Activated CD4-positive, alpha-beta memory T cell treated with anti-CD3 and anti-CD28 coated beads for 36 hours (primary cell): ENCODE measurements at regions not wholly inside any gene's neighbourhood (a gene's known extent, or its start where the extent isn't known, plus 50 kb on each side); places are given as distances from the start of the nearest gene placed in this dataset.

Experiments
- CTCF ChIA-PET: fragments of 350-600 bp; sonication (Branson Sonifier 250); formaldehyde crosslinking; loops from one replicate; lab custom pipeline; 2021; ENCODE audit warnings: antibody characterized with exemption, inconsistent platforms; lab: Charles Lee
- POLR2A ChIA-PET: fragments of 350-600 bp; sonication (Branson Sonifier 250); formaldehyde crosslinking; loops from one replicate; lab custom pipeline; 2021; ENCODE audit warnings: antibody characterized with exemption; lab: Charles Lee
- DNase-seq: peaks from one replicate; pipeline ENCODE4 v3.0.0-alpha.2; 2020
- H3K27ac Mint-ChIP-seq: one replicate; pipeline ENCODE4 v1.8.0; 2021; ENCODE audit warnings: mixed read lengths
- H3K27me3 Mint-ChIP-seq: one replicate; pipeline ENCODE4 v1.8.0; 2021; ENCODE audit warnings: mixed read lengths
- H3K36me3 Mint-ChIP-seq: one replicate; pipeline ENCODE4 v1.8.0; 2021; ENCODE audit warnings: mixed read lengths
- H3K4me1 Mint-ChIP-seq: one replicate; pipeline ENCODE4 v1.8.0; 2021; ENCODE audit warnings: low read depth, mixed read lengths
- H3K4me3 Mint-ChIP-seq: one replicate; pipeline ENCODE4 v1.8.0; 2021; ENCODE audit warnings: mild to moderate bottlenecking, mixed read lengths
- H3K9me3 Mint-ChIP-seq: one replicate; pipeline ENCODE4 v1.8.0; 2021; ENCODE audit warnings: mixed read lengths
- intact Hi-C: fragments of 100-400 bp; cut with micrococcal nuclease; formaldehyde crosslinking; loops from one replicate; pipeline ENCODE4 v1.15.1; 2023

DNA sequence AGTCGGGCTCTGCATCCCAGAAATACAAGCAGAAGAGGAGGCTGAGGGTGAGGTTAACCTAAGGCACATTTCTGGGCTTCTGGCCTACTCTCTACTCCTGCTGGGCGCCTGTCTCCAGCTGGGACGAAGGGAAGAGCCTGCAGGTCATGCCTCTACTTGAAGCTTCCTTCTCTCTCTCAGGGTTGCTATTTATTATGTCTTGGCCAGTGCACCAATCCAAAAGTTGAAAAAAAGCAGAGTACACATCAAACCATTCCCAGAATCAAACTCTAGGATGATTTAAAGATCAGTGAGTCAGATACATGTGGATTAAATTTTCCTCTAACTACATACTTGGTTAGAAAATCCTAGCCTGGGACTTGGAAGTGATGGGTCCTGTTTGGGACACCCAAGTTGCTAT lies 60.2 kb upstream of the CDON start:
- no peaks in the 10 kb centered on the region for H3K4me1 Mint-ChIP-seq
- no peak overlapping the region for H3K27ac Mint-ChIP-seq
- H3K4me3 Mint-ChIP-seq, result no peak overlapping the region
- H3K36me3 Mint-ChIP-seq, result no peaks in the 10 kb centered on the region
- no peaks in the 10 kb centered on the region for H3K9me3 Mint-ChIP-seq
- intact Hi-C loops, result loop anchor here (5.0 kb wide), 1 partner anchor 181 kb away; no protein-coding TSS in a partner anchor
- CTCF ChIA-PET, result interaction anchor here (0.7 kb wide), 1 partner anchor 358 kb away, joined by 3 read pairs; no protein-coding TSS in a partner anchor
- DNase-seq, result no peak
- POLR2A ChIA-PET, result interaction anchor here (0.5 kb wide), 1 partner anchor 242 kb away, joined by 3 read pairs; no protein-coding TSS in a partner anchor
- H3K27me3 Mint-ChIP-seq, result no peaks in the 10 kb centered on the region

DNA sequence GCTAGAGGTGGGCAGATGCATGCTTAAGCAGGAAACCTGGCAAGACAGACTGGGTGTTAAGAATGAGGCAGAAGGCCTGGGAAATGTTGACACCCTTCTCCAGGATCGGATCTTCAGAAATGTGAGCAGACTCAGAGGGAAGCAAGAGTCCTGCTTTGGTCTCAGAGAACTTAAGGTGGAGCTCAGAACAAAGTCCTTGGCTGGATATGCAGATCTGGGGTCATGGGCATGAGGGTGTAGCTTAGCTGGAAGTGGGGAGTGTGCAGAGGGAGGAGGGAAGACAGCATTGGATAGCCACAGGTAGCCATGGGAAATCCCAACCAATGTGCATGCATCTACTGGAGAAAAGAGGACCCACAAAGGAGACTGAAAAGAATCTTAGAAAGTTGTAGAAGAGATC lies 58.6 kb upstream of the CDON start:
- POLR2A ChIA-PET, result no interaction called here
- intact Hi-C loops, result loop anchor here (5.0 kb wide), 1 partner anchor 179 kb away; no protein-coding TSS in a partner anchor
- no peaks in the 10 kb centered on the region for H3K9me3 Mint-ChIP-seq

DNA sequence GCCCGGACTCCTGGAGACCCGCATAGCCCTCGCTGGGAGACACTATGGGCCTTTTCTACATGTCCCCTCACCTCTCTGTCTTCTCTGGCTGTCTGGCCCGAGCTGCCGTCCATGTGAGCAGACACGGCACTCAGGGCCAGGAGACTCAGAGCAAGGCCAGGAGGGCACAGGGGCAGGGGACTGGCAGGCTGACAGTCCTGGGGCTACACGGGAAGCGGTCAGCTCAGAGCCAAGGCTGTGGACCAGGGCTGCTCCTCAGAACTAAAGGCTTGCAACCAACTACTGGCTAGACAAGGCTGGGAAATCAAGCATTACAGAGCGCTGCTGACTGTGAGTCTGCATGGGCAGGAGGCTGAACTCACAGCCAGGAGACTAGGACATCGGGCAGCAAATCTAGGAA lies 56.1 kb upstream of the CDON start:
- CTCF ChIA-PET, result no interaction called here
- no peak for DNase-seq

More for the DNA sequence above, 58.6 kb upstream of the CDON start:
- H3K4me3 Mint-ChIP-seq, result no peak overlapping the region
- H3K4me1 Mint-ChIP-seq, result no peaks in the 10 kb centered on the region
- CTCF ChIA-PET, result interaction anchor here (0.6 kb wide), 1 partner anchor 106 kb away, joined by 5 read pairs; no protein-coding TSS in a partner anchor
- no peaks in the 10 kb centered on the region for H3K36me3 Mint-ChIP-seq
- no peaks in the 10 kb centered on the region for H3K27me3 Mint-ChIP-seq
- H3K27ac Mint-ChIP-seq, result no peak overlapping the region
- no peak for DNase-seq

GRCh38 chr11:126115816-126116331 lies 53.2 kb upstream of the CDON start:
- no peak overlapping the region for H3K27ac Mint-ChIP-seq
- H3K4me1 Mint-ChIP-seq, result no peaks in the 10 kb centered on the region
- no peak for DNase-seq
- no peak overlapping the region for H3K4me3 Mint-ChIP-seq
- intact Hi-C loops, result no loop called here
- CTCF ChIA-PET, result no interaction called here
- no peaks in the 10 kb centered on the region for H3K9me3 Mint-ChIP-seq
- H3K27me3 Mint-ChIP-seq, result no peaks in the 10 kb centered on the region
- POLR2A ChIA-PET, result no interaction called here
- H3K36me3 Mint-ChIP-seq, result no peaks in the 10 kb centered on the region

More for the DNA sequence above, 56.1 kb upstream of the CDON start:
- Mint-ChIP-seq H3K27ac (no peak overlapping the region), H3K4me3 (no peak overlapping the region), H3K27me3 (no peaks in the 10 kb centered on the region), H3K36me3 (no peaks in the 10 kb centered on the region), H3K4me1 (no peaks in the 10 kb centered on the region), H3K9me3 (no peaks in the 10 kb centered on the region)
- intact Hi-C loops, result no loop called here
- POLR2A ChIA-PET, result interaction anchor here (0.6 kb wide), 1 partner anchor 175 kb away, joined by 3 read pairs; no protein-coding TSS in a partner anchor

DNA sequence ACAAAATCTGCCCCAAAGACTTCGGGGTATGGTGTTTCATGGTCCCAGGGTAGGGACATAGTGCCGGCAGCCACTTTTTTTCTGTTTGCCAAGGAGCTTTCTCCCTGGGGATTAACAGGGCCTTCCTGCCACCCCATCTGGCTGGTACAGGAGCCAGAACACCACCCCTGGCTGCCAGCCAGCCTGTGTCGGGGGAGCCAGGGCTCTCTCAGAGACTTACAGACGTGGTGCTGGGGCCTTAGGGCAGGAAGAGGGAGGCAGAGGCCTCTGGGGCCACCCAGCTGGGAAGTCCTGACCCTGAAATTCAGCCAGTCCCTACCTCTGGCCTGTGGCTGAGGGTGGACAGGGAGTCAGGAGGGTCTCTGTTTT lies 52.4 kb upstream of the CDON start:
- H3K27ac Mint-ChIP-seq, result no peak overlapping the region
- ChIA-PET CTCF (no interaction called here), POLR2A (no interaction called here)
- no peaks in the 10 kb centered on the region for H3K36me3 Mint-ChIP-seq
- peaks cover 4% of the 10 kb centered on the region for H3K4me1 Mint-ChIP-seq
- H3K27me3 Mint-ChIP-seq, result no peaks in the 10 kb centered on the region
- intact Hi-C loops, result no loop called here
- no peak for DNase-seq
- H3K4me3 Mint-ChIP-seq, result no peak overlapping the region
- no peaks in the 10 kb centered on the region for H3K9me3 Mint-ChIP-seq

GRCh38 chr11:126114486-126115126 lies 51.9 kb upstream of the CDON start:
- Mint-ChIP-seq H3K36me3 (no peaks in the 10 kb centered on the region), H3K27me3 (no peaks in the 10 kb centered on the region), H3K27ac (no peak overlapping the region), H3K9me3 (no peaks in the 10 kb centered on the region), H3K4me1 (peaks cover 4% of the 10 kb centered on the region), H3K4me3 (no peak overlapping the region)
- intact Hi-C loops, result no loop called here
- POLR2A ChIA-PET, result no interaction called here
- CTCF ChIA-PET, result interaction anchor here (1.0 kb wide), 1 partner anchor 25 kb away, joined by 3 read pairs; no protein-coding TSS in a partner anchor
- no peak for DNase-seq

DNA sequence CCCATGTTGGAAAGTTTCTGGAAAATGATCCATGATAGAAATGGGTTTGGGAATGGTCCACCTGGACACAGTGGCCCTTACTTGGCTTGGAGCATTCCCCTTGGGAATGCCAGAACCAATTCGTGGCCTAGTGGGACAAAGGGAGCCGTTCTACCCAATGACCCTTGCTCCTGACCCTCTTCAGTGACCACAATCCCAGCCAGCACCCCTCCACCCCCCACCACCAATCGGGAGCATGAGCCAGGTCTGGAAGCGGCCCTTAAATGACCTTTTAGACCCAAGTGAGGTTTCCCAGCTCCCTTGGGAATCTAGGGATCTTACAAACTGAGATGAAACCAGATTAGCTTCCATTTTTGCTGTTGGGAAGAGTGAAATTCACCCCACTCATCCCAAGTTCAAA lies 51.3 kb upstream of the CDON start:
- intact Hi-C loops, result no loop called here
- no peaks in the 10 kb centered on the region for H3K9me3 Mint-ChIP-seq
- POLR2A ChIA-PET, result no interaction called here

GRCh38 chr11:126113515-126113957 lies 50.9 kb upstream of the CDON start:
- Mint-ChIP-seq H3K36me3 (no peaks in the 10 kb centered on the region), H3K27me3 (no peaks in the 10 kb centered on the region), H3K27ac (no peak overlapping the region), H3K4me3 (no peak overlapping the region), H3K4me1 (peaks cover 4% of the 10 kb centered on the region), H3K9me3 (no peaks in the 10 kb centered on the region)
- no peak for DNase-seq
- intact Hi-C loops, result no loop called here
- ChIA-PET POLR2A (no interaction called here), CTCF (interaction anchor here (1.0 kb wide), 1 partner anchor 24 kb away, joined by 3 read pairs; no protein-coding TSS in a partner anchor)

More for the DNA sequence above, 51.3 kb upstream of the CDON start:
- H3K27me3 Mint-ChIP-seq, result no peaks in the 10 kb centered on the region
- CTCF ChIA-PET, result interaction anchor here (1.0 kb wide), 1 partner anchor 24 kb away, joined by 3 read pairs; no protein-coding TSS in a partner anchor
- H3K4me3 Mint-ChIP-seq, result no peak overlapping the region
- H3K27ac Mint-ChIP-seq, result no peak overlapping the region
- no peak for DNase-seq
- peaks cover 4% of the 10 kb centered on the region for H3K4me1 Mint-ChIP-seq
- H3K36me3 Mint-ChIP-seq, result no peaks in the 10 kb centered on the region

DNA sequence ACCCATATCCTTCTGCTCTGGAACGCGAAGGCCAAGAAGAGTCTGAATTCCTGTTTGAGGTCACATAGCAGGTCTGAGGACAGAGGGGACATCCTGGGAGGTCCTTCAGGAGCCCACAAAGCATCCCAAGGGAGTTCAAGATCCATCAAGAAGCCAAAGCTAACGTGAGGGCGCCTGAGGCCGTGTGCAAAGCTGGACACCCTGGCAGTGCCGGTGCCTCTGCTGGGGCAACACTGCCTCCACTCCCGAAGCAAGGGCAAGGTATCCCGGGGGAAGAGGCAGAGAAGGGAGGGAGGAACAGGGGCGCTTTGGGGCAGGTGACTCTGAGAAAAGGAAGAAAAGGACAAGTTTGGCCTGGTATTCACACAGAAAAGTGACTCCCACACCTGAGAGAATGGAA lies 50.3 kb upstream of the CDON start:
- Mint-ChIP-seq H3K4me3 (no peak overlapping the region), H3K9me3 (no peaks in the 10 kb centered on the region), H3K27me3 (no peaks in the 10 kb centered on the region), H3K36me3 (no peaks in the 10 kb centered on the region), H3K4me1 (peaks cover 4% of the 10 kb centered on the region), H3K27ac (no peak overlapping the region)
- intact Hi-C loops, result no loop called here
- ChIA-PET POLR2A (no interaction called here), CTCF (no interaction called here)
- no peak for DNase-seq

DNA sequence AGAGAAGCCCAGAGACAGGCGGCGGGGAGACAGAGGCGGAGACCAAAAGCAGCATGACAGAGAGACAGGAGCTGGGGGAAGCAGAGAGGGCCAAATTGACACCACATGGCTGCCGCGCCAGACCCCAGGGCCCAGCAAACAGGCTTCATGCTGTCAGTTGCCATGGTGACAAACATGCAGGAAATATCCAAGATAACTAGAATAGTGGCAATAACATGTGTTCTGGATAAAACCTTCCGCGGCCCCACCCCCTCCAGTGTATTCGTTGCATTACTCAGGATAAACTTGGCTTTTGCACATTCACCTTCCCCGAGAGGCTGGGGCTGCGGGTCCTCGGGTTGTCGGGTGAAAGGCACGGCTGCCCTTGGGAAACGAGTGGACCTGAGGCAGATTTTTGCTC lies 49.9 kb upstream of the CDON start:
- no peak overlapping the region for H3K4me3 Mint-ChIP-seq
- intact Hi-C loops, result no loop called here
- no peaks in the 10 kb centered on the region for H3K27me3 Mint-ChIP-seq
- H3K9me3 Mint-ChIP-seq, result no peaks in the 10 kb centered on the region
- H3K27ac Mint-ChIP-seq, result no peak overlapping the region
- no peaks in the 10 kb centered on the region for H3K36me3 Mint-ChIP-seq
- ChIA-PET POLR2A (no interaction called here), CTCF (no interaction called here)
- DNase-seq, result no peak
- H3K4me1 Mint-ChIP-seq, result peaks cover 4% of the 10 kb centered on the region
